Endometrial microvascular endothelial cells (primary cell): ENCODE measurements at regions not wholly inside any gene's neighbourhood (a gene's known extent, or its start where the extent isn't known, plus 50 kb on each side); places are given as distances from the start of the nearest gene placed in this dataset.

Source experiments
- in situ Hi-C: cut with HindIII; loops from 2 replicates; pipeline ENCODE4 v1.10.0; 2017; ENCODE audit warnings: low sequenced_read_pairs, low pct_unique_long_range_greater_than_20kb; ENCODE audit errors: inconsistent ontology term

- in situ Hi-C loops = loop anchor here (10.0 kb wide), 1 partner anchor 743 kb away; no protein-coding TSS in a partner anchor
These were observed 264.1 kb downstream of the CDC5L start for GRCh38 chr6:44651604-44652003.

DNA sequence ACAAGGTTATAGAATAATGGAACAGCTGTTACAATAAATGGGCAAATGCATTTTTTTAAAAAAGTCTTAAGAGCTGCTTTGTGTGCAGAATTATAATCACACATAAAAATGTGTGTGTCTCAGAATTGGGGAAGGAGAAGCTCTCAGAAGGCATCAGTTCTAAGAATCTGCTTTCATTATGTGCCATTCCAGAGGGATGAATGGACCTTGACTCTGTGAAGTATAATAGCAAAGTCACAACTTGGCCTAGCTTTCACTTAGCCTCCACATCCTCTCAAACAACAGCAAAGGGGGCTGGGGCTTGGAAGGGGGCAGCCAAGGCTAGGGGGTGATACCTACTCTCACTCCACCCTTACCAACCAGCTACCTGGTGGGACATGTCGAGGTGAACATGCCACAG is 265.0 kb downstream of the CDC5L start:
- in situ Hi-C loops = loop anchor here (10.0 kb wide), 1 partner anchor 742 kb away; no protein-coding TSS in a partner anchor

GRCh38 chr6:44653091-44653490 is 265.6 kb downstream of the CDC5L start:
- in situ Hi-C loops = loop anchor here (10.0 kb wide), 1 partner anchor 742 kb away; no protein-coding TSS in a partner anchor

GRCh38 chr6:44653761-44654218 is 266.3 kb downstream of the CDC5L start:
- in situ Hi-C loops = loop anchor here (10.0 kb wide), 1 partner anchor 741 kb away; no protein-coding TSS in a partner anchor

DNA sequence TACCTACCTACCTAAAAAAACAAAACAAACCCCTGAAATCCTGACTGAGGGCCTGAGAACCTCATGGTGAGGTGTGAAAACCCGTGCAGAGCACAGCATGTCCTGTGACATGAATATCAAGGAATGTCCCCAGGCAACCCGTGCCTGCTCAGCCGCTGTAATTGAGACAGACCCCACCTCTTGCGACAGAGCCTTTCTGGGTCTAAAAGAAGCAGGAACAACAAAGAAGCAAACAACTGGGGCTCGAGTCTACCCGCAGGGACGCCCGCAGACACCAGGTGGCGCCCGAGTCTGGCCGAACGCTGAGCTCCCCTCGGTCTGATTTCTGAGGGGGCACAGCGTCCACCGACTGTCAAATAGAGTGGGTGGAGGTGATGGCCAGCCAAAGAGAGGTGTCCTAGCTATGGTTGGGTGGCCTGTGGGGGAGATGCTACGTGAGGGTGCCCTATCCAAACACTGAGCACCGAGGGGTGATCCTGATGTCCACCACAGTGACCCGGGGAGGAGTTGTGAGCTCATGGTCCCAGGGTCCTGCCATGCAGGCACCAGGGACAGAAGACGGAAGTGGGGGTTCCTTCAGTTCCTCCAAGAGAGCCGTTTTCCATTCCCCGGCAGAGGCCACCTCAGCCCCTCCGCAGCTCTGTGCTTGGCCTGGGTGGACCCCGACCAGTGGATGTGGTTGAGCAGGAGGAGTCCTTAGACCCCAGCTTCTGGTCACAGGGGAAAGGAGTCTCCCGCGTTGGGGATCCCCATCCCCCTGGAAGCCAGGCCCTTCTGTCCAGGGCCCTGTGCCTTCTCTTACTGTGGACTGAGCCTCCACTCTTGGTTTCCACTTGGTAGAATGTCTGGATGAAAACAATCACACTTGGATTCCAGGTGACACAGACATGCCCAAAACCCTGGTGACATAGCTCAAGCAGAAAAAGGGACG is 268.2 kb downstream of the CDC5L start:
- in situ Hi-C loops = loop anchor here (10.0 kb wide), 1 partner anchor 739 kb away; no protein-coding TSS in a partner anchor

DNA sequence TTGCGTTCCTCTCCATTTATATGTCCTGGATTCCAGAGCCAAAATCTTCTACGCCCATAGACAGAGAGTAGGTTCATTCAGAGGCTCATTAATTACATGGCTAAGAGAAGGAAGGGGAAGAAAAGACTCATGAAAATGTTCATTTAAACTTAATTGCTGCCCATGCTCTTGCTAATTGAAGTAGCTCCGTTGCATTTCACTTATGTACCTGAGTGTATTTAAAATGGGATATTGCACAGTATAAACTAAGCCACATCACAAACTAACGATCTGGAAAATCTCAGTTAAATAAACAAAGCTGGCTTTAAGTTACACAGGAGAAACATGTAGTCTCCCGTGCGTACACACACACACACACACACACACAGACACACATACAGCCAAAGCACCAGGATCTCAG is 269.2 kb downstream of the CDC5L start:
- in situ Hi-C loops = loop anchor here (10.0 kb wide), 1 partner anchor 738 kb away; no protein-coding TSS in a partner anchor

DNA sequence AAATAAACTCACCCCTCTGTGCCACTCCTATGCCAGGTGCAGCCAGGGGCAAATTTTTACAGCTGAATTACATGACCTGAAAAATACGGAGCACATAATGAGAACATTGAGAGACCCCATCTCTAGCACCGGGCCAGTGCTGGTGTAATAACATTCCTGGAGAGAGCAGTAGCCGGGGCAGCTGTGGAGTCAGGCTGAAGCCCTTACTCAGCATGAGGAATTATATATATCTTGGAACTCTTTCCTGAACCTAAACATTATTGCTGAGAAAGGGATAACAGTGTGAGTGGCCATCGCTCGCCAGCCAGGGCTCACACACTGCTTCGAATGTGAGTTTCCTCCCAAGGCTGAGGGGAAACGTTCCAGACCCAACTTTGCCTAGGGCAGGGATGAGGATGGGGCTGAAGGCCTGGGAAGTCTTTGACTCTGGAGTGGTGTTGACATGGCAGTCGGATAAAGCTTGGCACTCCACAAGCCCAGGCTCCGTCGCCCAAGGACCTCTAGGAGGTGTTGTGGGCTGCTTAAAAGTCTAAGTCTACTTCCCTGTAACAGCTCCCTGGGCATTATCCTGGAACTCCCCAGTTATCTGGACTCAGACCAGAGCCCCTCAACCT is 269.8 kb downstream of the CDC5L start:
- in situ Hi-C loops = loop anchor here (10.0 kb wide), 1 partner anchor 737 kb away; no protein-coding TSS in a partner anchor

GRCh38 chr6:44658571-44658970 is 271.1 kb downstream of the CDC5L start:
- in situ Hi-C loops = loop anchor here (10.0 kb wide), 1 partner anchor 736 kb away; no protein-coding TSS in a partner anchor

- in situ Hi-C loops = loop anchor here (10.0 kb wide), 1 partner anchor 735 kb away; no protein-coding TSS in a partner anchor
These were observed 272.2 kb downstream of the CDC5L start for GRCh38 chr6:44659726-44660125.

GRCh38 chr6:44660561-44661220 is 273.2 kb downstream of the CDC5L start:
- in situ Hi-C loops = no loop called here

GRCh38 chr6:44661221-44662008 is 273.9 kb downstream of the CDC5L start:
- in situ Hi-C loops = no loop called here

DNA sequence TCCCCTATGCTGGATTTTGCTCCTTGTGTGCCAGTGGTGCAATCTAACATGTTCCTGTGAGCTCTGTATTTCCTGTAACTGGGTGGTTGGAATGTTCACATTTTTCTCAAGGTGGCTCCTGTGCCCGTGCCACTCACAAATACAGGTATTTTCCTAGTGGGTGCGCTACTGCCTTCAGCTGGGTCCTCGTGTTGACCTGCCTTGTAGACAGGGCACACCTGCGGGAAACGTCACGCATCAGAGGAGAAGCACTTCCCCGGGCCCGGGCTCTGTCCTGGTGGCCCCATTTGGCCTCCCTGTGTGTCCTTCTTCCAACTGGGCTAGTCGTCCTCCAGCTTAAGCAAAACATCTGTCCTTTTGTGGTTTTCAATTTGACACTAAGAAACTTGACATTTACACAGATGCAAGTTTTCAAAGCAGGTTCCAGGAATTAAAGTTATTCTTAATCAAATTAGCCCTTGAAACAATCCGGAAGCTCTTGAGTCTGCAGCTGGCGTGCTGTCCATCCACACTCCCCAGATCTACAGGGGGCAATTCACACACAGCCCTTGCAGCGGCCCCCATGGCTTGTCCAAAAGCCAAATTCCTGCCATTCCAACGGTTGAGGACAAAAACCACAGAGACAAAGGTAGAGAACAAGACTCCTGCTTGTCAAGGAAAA is 275.1 kb downstream of the CDC5L start:
- in situ Hi-C loops = no loop called here

- in situ Hi-C loops = no loop called here
These were observed 276.5 kb downstream of the CDC5L start for GRCh38 chr6:44663860-44664634.

GRCh38 chr6:44664716-44665115 is 277.2 kb downstream of the CDC5L start:
- in situ Hi-C loops = no loop called here

- in situ Hi-C loops = no loop called here
These were observed 277.6 kb downstream of the CDC5L start for GRCh38 chr6:44665143-44665542.

DNA sequence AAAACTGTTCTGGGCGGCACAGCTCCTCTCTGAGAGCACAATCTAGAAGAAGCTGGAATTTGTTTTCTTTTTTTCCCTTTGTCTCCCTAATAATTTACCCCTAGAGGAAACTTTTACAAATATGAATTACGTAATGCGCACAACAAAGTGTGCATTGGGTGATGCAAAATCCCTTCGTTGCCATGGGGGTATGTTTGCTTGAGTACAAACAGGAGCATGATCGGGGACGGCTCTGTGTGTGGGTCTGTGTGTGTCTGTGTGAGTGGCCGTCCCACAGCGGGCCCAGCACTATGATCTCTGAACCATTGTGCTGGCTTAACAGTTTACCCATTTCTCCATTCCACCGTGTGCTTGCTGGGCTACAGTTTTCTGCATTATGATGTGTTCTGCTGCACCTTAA is 278.2 kb downstream of the CDC5L start:
- in situ Hi-C loops = no loop called here

DNA sequence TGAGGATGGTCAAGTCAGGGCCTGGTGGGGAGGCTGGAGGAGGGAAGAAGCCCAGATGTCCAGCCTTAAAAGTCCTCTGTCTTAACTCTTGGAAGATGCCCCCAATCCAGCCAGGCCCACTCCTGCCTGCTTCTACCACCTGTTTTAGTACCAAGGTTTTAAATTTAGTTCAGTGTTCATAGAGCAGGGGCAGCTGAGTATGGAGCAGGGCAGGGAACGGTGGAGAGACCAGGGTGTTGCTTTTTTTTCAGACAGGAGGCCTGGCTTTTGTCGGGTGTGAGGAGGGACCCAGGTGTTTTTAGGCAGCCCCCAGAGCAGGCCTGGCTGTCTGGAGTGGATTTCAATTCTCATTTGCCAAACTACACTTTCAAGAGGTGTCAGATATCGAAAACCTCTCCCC is 278.8 kb downstream of the CDC5L start:
- in situ Hi-C loops = no loop called here
